Uterus (tissue), 2 donors: ENCODE measurements at regions not wholly inside any gene's neighbourhood (a gene's known extent, or its start where the extent isn't known, plus 50 kb on each side); places are given as distances from the start of the nearest gene placed in this dataset.

Experiments
- POLR2A ChIP-seq, 2 donors: fragments of 450-650 bp; IDR thresholded peaks; one replicate each; pipeline ENCODE4 v1.6.1; 2016; ENCODE audit warnings: antibody characterized with exemption in 2 of 2, mild to moderate bottlenecking in 1 of 2, moderate library complexity in 1 of 2
- TF ChIP-seq, protein P1 (sequence below), 4 experiments: fragments of 200-600 bp in 2 of 4; fragments of 450-650 bp in 2 of 4; sonication (generic) in 2 of 4; IDR thresholded peaks; one replicate each; pipeline ENCODE4 v1.5.1; 2016 to 2019; ENCODE audit warnings: antibody characterized with exemption in 4 of 4, mild to moderate bottlenecking in 2 of 4, moderate library complexity in 1 of 4

DNA sequence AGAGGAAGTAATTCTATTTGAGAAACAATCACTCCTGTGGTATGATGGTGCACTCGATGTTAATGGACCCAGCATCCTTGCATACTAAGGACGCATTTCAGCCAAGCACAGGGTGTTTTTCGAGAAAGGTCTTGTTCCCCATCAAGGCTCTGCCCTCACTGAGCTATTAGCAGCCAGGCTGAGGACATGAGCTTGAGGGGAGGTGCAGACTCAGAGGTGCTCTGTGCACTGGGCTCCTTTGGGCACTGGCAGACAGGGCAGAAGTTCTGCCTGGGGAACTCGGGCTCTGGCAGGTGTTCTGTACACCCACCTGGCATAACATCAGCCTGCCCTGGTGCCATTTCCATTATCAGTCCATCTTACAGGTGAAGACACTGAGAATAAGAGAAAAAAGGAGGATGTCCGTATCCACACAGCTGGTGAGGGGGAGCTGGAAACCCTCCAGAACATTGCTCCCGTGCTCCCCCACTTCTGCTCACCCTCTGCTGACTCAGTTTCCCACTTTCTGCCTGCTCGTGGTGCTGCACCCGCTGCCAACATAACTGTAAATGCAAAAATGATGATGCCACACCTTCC, 92.7 kb upstream of the RET start:
- TF ChIP-seq, protein P1, sequence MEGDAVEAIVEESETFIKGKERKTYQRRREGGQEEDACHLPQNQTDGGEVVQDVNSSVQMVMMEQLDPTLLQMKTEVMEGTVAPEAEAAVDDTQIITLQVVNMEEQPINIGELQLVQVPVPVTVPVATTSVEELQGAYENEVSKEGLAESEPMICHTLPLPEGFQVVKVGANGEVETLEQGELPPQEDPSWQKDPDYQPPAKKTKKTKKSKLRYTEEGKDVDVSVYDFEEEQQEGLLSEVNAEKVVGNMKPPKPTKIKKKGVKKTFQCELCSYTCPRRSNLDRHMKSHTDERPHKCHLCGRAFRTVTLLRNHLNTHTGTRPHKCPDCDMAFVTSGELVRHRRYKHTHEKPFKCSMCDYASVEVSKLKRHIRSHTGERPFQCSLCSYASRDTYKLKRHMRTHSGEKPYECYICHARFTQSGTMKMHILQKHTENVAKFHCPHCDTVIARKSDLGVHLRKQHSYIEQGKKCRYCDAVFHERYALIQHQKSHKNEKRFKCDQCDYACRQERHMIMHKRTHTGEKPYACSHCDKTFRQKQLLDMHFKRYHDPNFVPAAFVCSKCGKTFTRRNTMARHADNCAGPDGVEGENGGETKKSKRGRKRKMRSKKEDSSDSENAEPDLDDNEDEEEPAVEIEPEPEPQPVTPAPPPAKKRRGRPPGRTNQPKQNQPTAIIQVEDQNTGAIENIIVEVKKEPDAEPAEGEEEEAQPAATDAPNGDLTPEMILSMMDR (IDR thresholded peaks at IDR 0.05) = no peak
- TF ChIP-seq POLR2A (IDR thresholded peaks at IDR 0.05) = no peak
